H1 (cell line): ENCODE measurements at regions not wholly inside any gene's neighbourhood (a gene's known extent, or its start where the extent isn't known, plus 50 kb on each side); places are given as distances from the start of the nearest gene placed in this dataset.

Experiments used
- SAP30 ChIP-seq: fragments of 300-600 bp; sonication (generic); IDR thresholded peaks from 2 replicates; pipeline ENCODE4 v1.7.1; 2012; ENCODE audit warnings: low read length, moderate library complexity, mild to moderate bottlenecking, inconsistent platforms; ENCODE audit not compliant: insufficient read depth, insufficient replicate concordance
- TF ChIP-seq, protein P1 (sequence below), 3 experiments: IDR thresholded peaks; 1 replicate in 2 of 3; 2 replicates in 1 of 3; pipeline versions ENCODE4 v1.5.1 to v1.6.1; 2011; ENCODE audit warnings: low read length in 3 of 3, mild to moderate bottlenecking in 3 of 3, inconsistent platforms in 2 of 3, low read depth in 1 of 3, moderate library complexity in 1 of 3; ENCODE audit not compliant: insufficient read depth in 1 of 3; ENCODE audit errors: control extremely low read depth in 1 of 3

DNA sequence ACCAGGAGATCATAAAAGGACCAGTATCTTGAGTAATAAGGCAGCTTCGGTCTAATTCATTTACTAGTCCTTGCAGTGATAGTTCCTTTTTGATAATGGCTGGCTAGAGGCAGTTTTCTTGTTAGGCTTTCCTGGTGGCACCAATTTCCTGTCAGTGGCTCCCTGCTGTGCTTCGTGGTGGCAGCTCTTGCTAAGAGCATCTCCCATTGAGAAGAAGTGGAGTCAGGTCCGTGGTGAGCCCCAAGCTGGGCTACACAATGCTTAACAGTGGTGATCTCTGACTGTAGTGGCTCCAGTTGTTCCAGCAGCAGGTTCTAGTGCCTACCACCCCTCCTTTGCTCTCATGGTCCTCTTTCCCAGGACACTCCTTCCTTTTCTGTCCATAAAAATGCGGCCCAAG is 111.2 kb downstream of the RAP2B start (continued):
- TF ChIP-seq, protein P1, sequence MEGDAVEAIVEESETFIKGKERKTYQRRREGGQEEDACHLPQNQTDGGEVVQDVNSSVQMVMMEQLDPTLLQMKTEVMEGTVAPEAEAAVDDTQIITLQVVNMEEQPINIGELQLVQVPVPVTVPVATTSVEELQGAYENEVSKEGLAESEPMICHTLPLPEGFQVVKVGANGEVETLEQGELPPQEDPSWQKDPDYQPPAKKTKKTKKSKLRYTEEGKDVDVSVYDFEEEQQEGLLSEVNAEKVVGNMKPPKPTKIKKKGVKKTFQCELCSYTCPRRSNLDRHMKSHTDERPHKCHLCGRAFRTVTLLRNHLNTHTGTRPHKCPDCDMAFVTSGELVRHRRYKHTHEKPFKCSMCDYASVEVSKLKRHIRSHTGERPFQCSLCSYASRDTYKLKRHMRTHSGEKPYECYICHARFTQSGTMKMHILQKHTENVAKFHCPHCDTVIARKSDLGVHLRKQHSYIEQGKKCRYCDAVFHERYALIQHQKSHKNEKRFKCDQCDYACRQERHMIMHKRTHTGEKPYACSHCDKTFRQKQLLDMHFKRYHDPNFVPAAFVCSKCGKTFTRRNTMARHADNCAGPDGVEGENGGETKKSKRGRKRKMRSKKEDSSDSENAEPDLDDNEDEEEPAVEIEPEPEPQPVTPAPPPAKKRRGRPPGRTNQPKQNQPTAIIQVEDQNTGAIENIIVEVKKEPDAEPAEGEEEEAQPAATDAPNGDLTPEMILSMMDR (IDR thresholded peaks at IDR 0.05; ENCODE audit: control extremely low read depth in 1 of 3, insufficient read depth in 1 of 3, low read depth in 1 of 3, low read length in 3 of 3): no peak
- TF ChIP-seq SAP30: no peak
